Activated CD8-positive, alpha-beta memory T cell treated with anti-CD3 and anti-CD28 coated beads for 24 hours (primary cell): ENCODE measurements at regions not wholly inside any gene's neighbourhood (a gene's known extent, or its start where the extent isn't known, plus 50 kb on each side); places are given as distances from the start of the nearest gene placed in this dataset.
"Not testable (repeated sequence)": the region's sequence is repeated elsewhere in the genome, so short reads cannot be mapped to it uniquely, and the experiment has no call there.

Experiments
- DNase-seq: peaks from one replicate; pipeline ENCODE4 v3.0.0-alpha.2; 2020

- DNase-seq: no peak
Observed at GRCh38 chr12:88733008-88733407, 152.7 kb upstream of the KITLG start.

GRCh38 chr12:88729196-88729595 is 148.9 kb upstream of the KITLG start:
- no peak for DNase-seq

GRCh38 chr12:88726806-88727720 is 146.8 kb upstream of the KITLG start:
- DNase-seq: no peak

GRCh38 chr12:88725592-88726143 is 145.4 kb upstream of the KITLG start:
- DNase-seq: no peak

- DNase-seq: no peak
Observed at GRCh38 chr12:88723219-88723618, 142.9 kb upstream of the KITLG start.

- no peak for DNase-seq
Observed at GRCh38 chr12:88720785-88721650, 140.7 kb upstream of the KITLG start.

- no peak for DNase-seq
Observed at GRCh38 chr12:88720231-88720630, 140.0 kb upstream of the KITLG start.

GRCh38 chr12:88717188-88717587 is 136.9 kb upstream of the KITLG start:
- no peak for DNase-seq

GRCh38 chr12:88716240-88716639 is 136.0 kb upstream of the KITLG start:
- DNase-seq: no peak

GRCh38 chr12:88715673-88716072 is 135.4 kb upstream of the KITLG start:
- DNase-seq: no peak

- DNase-seq: not testable (repeated sequence)
Observed at GRCh38 chr12:88714263-88714882, 134.1 kb upstream of the KITLG start.

GRCh38 chr12:88707800-88708199 is 127.5 kb upstream of the KITLG start:
- no peak for DNase-seq

- no peak for DNase-seq
Observed at GRCh38 chr12:88706286-88706685, 126.0 kb upstream of the KITLG start.

GRCh38 chr12:88703790-88704189 is 123.5 kb upstream of the KITLG start:
- DNase-seq: no peak

- DNase-seq: no peak
Observed at GRCh38 chr12:88698471-88698870, 118.2 kb upstream of the KITLG start.

- no peak for DNase-seq
Observed at GRCh38 chr12:88693837-88694445, 113.7 kb upstream of the KITLG start.

GRCh38 chr12:88691811-88692210 is 111.5 kb upstream of the KITLG start:
- no peak for DNase-seq

- no peak for DNase-seq
Observed at GRCh38 chr12:88684610-88685009, 104.3 kb upstream of the KITLG start.

GRCh38 chr12:88684170-88684569 is 103.9 kb upstream of the KITLG start:
- no peak for DNase-seq

- DNase-seq: no peak
Observed at GRCh38 chr12:88683628-88684027, 103.4 kb upstream of the KITLG start.

GRCh38 chr12:88681271-88681670 is 101.0 kb upstream of the KITLG start:
- DNase-seq: no peak

GRCh38 chr12:88677464-88677863 is 97.2 kb upstream of the KITLG start:
- no peak for DNase-seq

GRCh38 chr12:88667615-88668014 is 87.3 kb upstream of the KITLG start:
- DNase-seq: not testable (repeated sequence)
